ENCODE measurements at regions not wholly inside any gene's neighbourhood (a gene's known extent, or its start where the extent isn't known, plus 50 kb on each side); places are given as distances from the start of the nearest gene placed in this dataset.

- TF ChIP-seq, protein P1, sequence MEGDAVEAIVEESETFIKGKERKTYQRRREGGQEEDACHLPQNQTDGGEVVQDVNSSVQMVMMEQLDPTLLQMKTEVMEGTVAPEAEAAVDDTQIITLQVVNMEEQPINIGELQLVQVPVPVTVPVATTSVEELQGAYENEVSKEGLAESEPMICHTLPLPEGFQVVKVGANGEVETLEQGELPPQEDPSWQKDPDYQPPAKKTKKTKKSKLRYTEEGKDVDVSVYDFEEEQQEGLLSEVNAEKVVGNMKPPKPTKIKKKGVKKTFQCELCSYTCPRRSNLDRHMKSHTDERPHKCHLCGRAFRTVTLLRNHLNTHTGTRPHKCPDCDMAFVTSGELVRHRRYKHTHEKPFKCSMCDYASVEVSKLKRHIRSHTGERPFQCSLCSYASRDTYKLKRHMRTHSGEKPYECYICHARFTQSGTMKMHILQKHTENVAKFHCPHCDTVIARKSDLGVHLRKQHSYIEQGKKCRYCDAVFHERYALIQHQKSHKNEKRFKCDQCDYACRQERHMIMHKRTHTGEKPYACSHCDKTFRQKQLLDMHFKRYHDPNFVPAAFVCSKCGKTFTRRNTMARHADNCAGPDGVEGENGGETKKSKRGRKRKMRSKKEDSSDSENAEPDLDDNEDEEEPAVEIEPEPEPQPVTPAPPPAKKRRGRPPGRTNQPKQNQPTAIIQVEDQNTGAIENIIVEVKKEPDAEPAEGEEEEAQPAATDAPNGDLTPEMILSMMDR (IDR thresholded peaks at IDR 0.05; ENCODE audit: insufficient read depth, low read length, severe bottlenecking) = no peak
- DNase-seq (ENCODE audit: low read depth) = peak; percentile 60
- Histone ChIP-seq H3K27me3 (ENCODE audit: control insufficient read depth, insufficient read depth, low read length) (no peaks in the 10 kb centered on the region), H3K4me3 (ENCODE audit: low read depth, low read length) (no peak overlapping the region), H3K36me3 (ENCODE audit: control insufficient read depth, insufficient read depth, low read length) (no peaks in the 10 kb centered on the region)
- FAIRE-seq = no peak
Observed at GRCh38 chr4:42715807-42716482, 59.0 kb upstream of the ATP8A1 start.

GRCh38 chr4:42713391-42713790, 56.5 kb upstream of the ATP8A1 start:
- FAIRE-seq (no peak), DNase-seq (ENCODE audit: low read depth) (no peak)
- H3K4me3 ChIP-seq (ENCODE audit: low read depth, low read length) = no peak overlapping the region
- no peaks in the 10 kb centered on the region for H3K27me3 ChIP-seq (ENCODE audit: control insufficient read depth, insufficient read depth, low read length)
- TF ChIP-seq, protein P1 (IDR thresholded peaks at IDR 0.05; ENCODE audit: insufficient read depth, low read length, severe bottlenecking) = no peak
- no peaks in the 10 kb centered on the region for H3K36me3 ChIP-seq (ENCODE audit: control insufficient read depth, insufficient read depth, low read length)

GRCh38 chr4:42712854-42713253, 55.9 kb upstream of the ATP8A1 start:
- FAIRE-seq = no peak
- TF ChIP-seq, protein P1 (IDR thresholded peaks at IDR 0.05; ENCODE audit: insufficient read depth, low read length, severe bottlenecking) = no peak
- no peaks in the 10 kb centered on the region for H3K36me3 ChIP-seq (ENCODE audit: control insufficient read depth, insufficient read depth, low read length)

GRCh38 chr4:42711496-42711895, 54.6 kb upstream of the ATP8A1 start:
- Histone ChIP-seq H3K4me3 (ENCODE audit: low read depth, low read length) (no peak overlapping the region), H3K27me3 (ENCODE audit: control insufficient read depth, insufficient read depth, low read length) (no peaks in the 10 kb centered on the region), H3K36me3 (ENCODE audit: control insufficient read depth, insufficient read depth, low read length) (no peaks in the 10 kb centered on the region)
- TF ChIP-seq, protein P1 (IDR thresholded peaks at IDR 0.05; ENCODE audit: insufficient read depth, low read length, severe bottlenecking) = no peak
- FAIRE-seq (no peak), DNase-seq (ENCODE audit: low read depth) (no peak)

More at GRCh38 chr4:42712854-42713253, 55.9 kb upstream of the ATP8A1 start:
- H3K4me3 ChIP-seq (ENCODE audit: low read depth, low read length) = no peak overlapping the region
- DNase-seq (ENCODE audit: low read depth) = no peak
- no peaks in the 10 kb centered on the region for H3K27me3 ChIP-seq (ENCODE audit: control insufficient read depth, insufficient read depth, low read length)

DNA sequence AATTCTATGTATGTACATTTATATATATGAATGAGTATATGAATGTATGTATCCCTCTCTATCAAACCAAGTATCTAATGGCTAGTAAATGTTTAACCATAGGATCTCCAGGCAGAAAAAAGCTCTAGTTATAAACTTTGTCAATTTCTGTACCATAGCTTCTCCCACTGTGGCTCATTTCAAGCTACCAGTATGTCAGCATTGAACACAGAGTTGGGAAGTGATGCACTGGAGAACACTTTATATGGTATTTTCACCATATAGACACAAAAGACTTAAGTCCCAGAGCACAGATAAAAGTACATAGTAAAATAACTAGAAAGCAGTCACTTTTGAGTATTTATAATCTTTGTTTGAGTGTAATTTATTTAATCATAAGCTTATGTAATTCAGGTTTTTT, 53.9 kb upstream of the ATP8A1 start:
- H3K27me3 ChIP-seq (ENCODE audit: control insufficient read depth, insufficient read depth, low read length) = no peaks in the 10 kb centered on the region
- H3K4me3 ChIP-seq (ENCODE audit: low read depth, low read length) = no peak overlapping the region
- no peaks in the 10 kb centered on the region for H3K36me3 ChIP-seq (ENCODE audit: control insufficient read depth, insufficient read depth, low read length)
- FAIRE-seq = no peak
- TF ChIP-seq, protein P1 (IDR thresholded peaks at IDR 0.05; ENCODE audit: insufficient read depth, low read length, severe bottlenecking) = no peak
- no peak for DNase-seq (ENCODE audit: low read depth)

- no peak overlapping the region for H3K4me3 ChIP-seq (ENCODE audit: low read depth, low read length)
- FAIRE-seq (no peak), DNase-seq (ENCODE audit: low read depth) (no peak)
- TF ChIP-seq, protein P1 (IDR thresholded peaks at IDR 0.05; ENCODE audit: insufficient read depth, low read length, severe bottlenecking) = no peak
- no peaks in the 10 kb centered on the region for H3K36me3 ChIP-seq (ENCODE audit: control insufficient read depth, insufficient read depth, low read length)
- H3K27me3 ChIP-seq (ENCODE audit: control insufficient read depth, insufficient read depth, low read length) = no peaks in the 10 kb centered on the region
Observed at GRCh38 chr4:42710329-42710728, 53.4 kb upstream of the ATP8A1 start.

All from bronchial epithelial cell (primary cell).